Pulmonary artery endothelial cell (primary cell): ENCODE measurements at regions not wholly inside any gene's neighbourhood (a gene's known extent, or its start where the extent isn't known, plus 50 kb on each side); places are given as distances from the start of the nearest gene placed in this dataset.

Experiments used
- DNase-seq: peaks from one replicate; pipeline ENCODE4 v3.0.0-alpha.2; 2011; ENCODE audit warnings: low read depth, low spot score

- no peak for DNase-seq
Measured at GRCh38 chr2:9137379-9138150, 69.0 kb upstream of the ASAP2 start.

GRCh38 chr2:9135822-9136558 lies 70.6 kb upstream of the ASAP2 start:
- DNase-seq, result no peak

GRCh38 chr2:9127316-9127715 lies 79.3 kb upstream of the ASAP2 start:
- no peak for DNase-seq

GRCh38 chr2:9126540-9126939 lies 80.1 kb upstream of the ASAP2 start:
- DNase-seq, result no peak

- no peak for DNase-seq
Measured at GRCh38 chr2:9124231-9124741, 82.3 kb upstream of the ASAP2 start.

- no peak for DNase-seq
Measured at GRCh38 chr2:9123069-9123468, 83.5 kb upstream of the ASAP2 start.

- no peak for DNase-seq
Measured at GRCh38 chr2:9122367-9122766, 84.2 kb upstream of the ASAP2 start.

GRCh38 chr2:9118383-9118960 lies 88.1 kb upstream of the ASAP2 start:
- no peak for DNase-seq

GRCh38 chr2:9115229-9115628 lies 91.4 kb upstream of the ASAP2 start:
- no peak for DNase-seq

- DNase-seq, result no peak
Measured at GRCh38 chr2:9114458-9114857, 92.2 kb upstream of the ASAP2 start.

GRCh38 chr2:9113916-9114315 lies 92.7 kb upstream of the ASAP2 start:
- DNase-seq, result no peak

- DNase-seq, result no peak
Measured at GRCh38 chr2:9113262-9113661, 93.3 kb upstream of the ASAP2 start.

- no peak for DNase-seq
Measured at GRCh38 chr2:9112079-9112721, 94.4 kb upstream of the ASAP2 start.

GRCh38 chr2:9110893-9111569 lies 95.6 kb upstream of the ASAP2 start:
- DNase-seq, result no peak

- DNase-seq, result no peak
Measured at GRCh38 chr2:9110346-9110884, 96.2 kb upstream of the ASAP2 start.

GRCh38 chr2:9109871-9110270 lies 96.7 kb upstream of the ASAP2 start:
- no peak for DNase-seq

- DNase-seq, result no peak
Measured at GRCh38 chr2:9108210-9108967, 98.2 kb upstream of the ASAP2 start.

GRCh38 chr2:9107168-9108025 lies 99.2 kb upstream of the ASAP2 start:
- no peak for DNase-seq
